ENCODE measurements at regions not wholly inside any gene's neighbourhood (a gene's known extent, or its start where the extent isn't known, plus 50 kb on each side); places are given as distances from the start of the nearest gene placed in this dataset.
A peak's percentile ranks its signal among the peaks of the same experiment; 100 is the strongest.

DNA sequence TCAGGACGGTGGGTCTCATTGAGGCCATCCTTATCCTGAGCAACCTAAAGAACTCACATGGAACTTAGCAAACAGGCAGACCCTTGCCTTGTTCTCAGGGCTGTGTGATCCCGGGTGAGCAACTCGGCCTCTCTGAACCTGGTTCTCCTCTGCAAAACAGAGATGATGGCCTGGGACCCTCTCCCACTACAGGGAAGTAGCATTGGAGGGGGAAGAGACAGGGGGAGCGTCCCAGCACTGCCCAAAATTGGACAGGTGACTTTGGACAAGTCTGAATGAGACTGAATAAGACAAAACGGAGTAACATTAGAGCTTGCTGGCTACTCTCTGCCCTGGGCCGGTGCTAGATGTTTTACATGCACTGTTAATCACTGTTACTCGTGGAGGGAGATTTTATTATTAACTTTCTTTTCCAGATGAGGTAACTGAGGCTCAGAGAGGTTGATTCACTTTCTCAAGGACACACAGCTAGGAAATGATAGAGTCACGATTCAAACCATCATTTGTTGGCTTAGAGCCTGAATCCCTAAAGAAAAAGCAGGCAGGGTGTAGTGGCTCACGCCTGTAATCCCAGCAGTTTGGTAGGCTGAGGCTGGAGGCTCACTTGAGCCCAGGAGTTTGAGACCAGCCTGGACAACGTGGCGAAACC is 136.4 kb downstream of the C9orf50 start:
- DNase-seq (ENCODE audit: low spot score in 2 of 2), result no peak
- Histone ChIP-seq H3K36me3 (replicated peaks) (no peaks in the 10 kb centered on the region), H3K4me1 (peaks cover 48% of the 10 kb centered on the region), H3K4me3 (no peak overlapping the region), H3K27me3 (ENCODE audit: low read depth) (no peaks in the 10 kb centered on the region), H3K9me3 (no peaks in the 10 kb centered on the region)
- in situ Hi-C loops (cut with MboI; ENCODE audit: low sequenced_read_pairs), result no loop called here

GRCh38 chr9:129483415-129484351 is 137.2 kb downstream of the C9orf50 start:
- Histone ChIP-seq H3K4me3 (peak overlapping the region; percentile 27; the same call in 1 of the 2 replicates), H3K36me3 (replicated peaks) (no peaks in the 10 kb centered on the region), H3K27me3 (ENCODE audit: low read depth) (no peaks in the 10 kb centered on the region), H3K9me3 (no peaks in the 10 kb centered on the region), H3K4me1 (peaks cover 41% of the 10 kb centered on the region)
- in situ Hi-C loops (cut with MboI; ENCODE audit: low sequenced_read_pairs), result no loop called here
- peak in 1 of 2 experiments; percentile 47 for DNase-seq (ENCODE audit: low spot score in 2 of 2)

DNA sequence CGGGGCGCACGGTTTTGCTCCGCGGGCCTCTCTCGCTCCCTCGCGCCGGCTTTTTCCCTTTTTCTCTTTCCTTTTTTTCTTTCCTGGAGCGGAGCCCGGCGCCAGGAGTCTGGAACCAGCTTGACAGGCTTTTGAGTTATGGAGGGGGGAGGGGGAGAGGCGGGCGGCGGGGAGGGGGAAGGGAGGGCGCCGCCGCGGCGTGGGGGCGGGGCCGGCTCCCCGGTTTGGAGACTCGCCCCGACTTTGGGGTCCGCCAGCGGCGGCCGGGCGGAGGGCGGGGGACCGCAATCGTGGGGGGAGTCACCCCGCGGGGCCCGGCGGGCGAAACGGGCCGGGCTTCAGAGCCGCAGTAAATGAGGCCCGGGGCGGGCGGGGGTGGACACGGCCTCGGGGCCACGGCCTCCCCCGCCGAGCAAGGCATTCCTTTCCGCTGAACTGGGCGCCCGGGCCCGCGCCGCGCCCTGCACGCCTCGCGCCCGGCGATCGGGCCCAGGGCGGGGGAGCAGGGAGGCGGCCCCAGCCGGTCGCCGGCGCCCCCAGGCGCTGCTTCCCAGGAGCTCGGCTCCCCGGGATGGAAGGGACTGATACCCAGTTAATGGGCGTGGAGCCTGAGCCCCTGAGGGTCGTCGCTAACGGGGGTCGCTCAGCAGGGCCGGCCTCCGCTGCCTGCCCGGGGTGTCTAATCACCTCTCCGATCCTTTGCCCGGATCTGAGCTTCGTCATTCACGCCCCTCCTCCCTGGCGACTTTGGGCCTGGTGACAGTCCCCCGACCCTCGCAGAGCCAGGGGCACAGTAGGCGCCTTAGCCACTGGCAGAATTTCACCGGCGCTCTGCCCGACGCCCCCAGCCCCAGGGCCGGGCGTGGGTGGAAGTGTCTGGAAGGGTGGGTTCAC is 138.1 kb downstream of the C9orf50 start:
- Histone ChIP-seq H3K27me3 (ENCODE audit: low read depth) (no peaks in the 10 kb centered on the region), H3K4me1 (peaks cover 33% of the 10 kb centered on the region), H3K4me3 (peak overlapping the region; percentile 27), H3K36me3 (replicated peaks) (no peaks in the 10 kb centered on the region), H3K9me3 (no peaks in the 10 kb centered on the region)
- peak; percentile 69 to 86 for DNase-seq (ENCODE audit: low spot score in 2 of 2)
- in situ Hi-C loops (cut with MboI; ENCODE audit: low sequenced_read_pairs), result no loop called here

DNA sequence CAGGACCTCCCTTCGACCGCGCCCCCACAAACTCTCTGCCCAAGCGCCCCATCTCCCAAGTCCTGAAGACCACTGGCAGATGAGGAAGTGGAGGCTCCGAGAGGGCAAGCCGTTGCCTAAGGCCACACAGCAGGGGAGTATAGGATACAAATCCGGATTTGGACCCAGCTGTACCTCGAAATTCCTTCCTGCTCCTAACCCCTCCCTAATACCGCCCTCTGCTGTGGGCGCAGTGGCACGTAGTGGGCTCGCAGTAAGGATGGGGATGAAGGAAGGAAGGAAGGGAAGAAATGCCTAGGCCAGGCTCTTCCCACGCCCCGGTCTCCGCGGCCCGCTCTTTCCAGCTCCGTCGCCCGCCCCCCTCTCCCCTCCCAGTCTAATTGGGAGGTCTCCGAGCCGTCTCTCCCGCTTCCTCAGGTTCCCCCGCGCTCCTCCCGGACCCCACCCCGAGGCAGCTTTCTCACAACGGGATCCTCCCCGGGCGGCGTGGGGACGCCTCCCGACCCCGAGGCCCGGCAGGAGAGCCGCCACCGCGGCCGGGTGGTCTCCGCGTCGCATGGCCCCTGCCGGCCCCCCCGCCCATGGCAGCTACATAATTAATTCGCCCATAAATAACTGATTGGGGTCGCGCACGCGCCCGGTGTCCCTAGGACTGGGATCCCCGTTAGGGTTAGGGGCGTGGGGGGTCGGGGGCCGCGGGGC is 138.9 kb downstream of the C9orf50 start:
- in situ Hi-C loops (cut with MboI; ENCODE audit: low sequenced_read_pairs), result no loop called here
- H3K9me3 ChIP-seq, result no peaks in the 10 kb centered on the region
- DNase-seq (ENCODE audit: low spot score in 2 of 2), result peak in 1 of 2 experiments; percentile 61
- H3K4me1 ChIP-seq, result peaks cover 30% of the 10 kb centered on the region
- H3K36me3 ChIP-seq (replicated peaks), result no peaks in the 10 kb centered on the region
- no peaks in the 10 kb centered on the region for H3K27me3 ChIP-seq (ENCODE audit: low read depth)
- H3K4me3 ChIP-seq, result peak overlapping the region; percentile 27

GRCh38 chr9:129481424-129481809 is 139.5 kb downstream of the C9orf50 start:
- in situ Hi-C loops (cut with MboI; ENCODE audit: low sequenced_read_pairs), result no loop called here
- Histone ChIP-seq H3K36me3 (replicated peaks) (no peaks in the 10 kb centered on the region), H3K4me1 (peaks cover 30% of the 10 kb centered on the region), H3K27me3 (ENCODE audit: low read depth) (no peaks in the 10 kb centered on the region), H3K9me3 (no peaks in the 10 kb centered on the region), H3K4me3 (no peak overlapping the region)
- DNase-seq (ENCODE audit: low spot score in 2 of 2), result no peak

DNA sequence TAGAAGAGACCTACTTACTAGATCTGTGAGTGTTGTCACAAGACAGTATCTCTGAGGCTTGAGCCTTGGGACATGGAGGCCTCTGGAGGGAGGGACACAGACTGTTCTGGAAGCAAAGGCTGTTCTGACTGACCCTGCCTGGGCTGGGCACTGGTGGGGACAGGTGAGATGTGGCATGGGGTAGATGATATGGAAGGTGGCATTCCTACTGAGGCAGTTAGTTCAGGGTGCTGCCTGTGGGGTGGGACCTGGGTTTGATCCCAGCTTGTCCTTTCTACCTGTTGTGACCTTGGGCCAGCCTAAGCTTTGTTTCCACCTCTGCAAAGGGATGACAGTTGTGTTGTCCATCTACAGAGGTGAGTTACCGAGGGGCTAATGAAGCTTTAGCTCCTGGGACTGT is 140.2 kb downstream of the C9orf50 start:
- no peak overlapping the region for H3K4me3 ChIP-seq
- in situ Hi-C loops (cut with MboI; ENCODE audit: low sequenced_read_pairs), result no loop called here
- H3K9me3 ChIP-seq, result no peaks in the 10 kb centered on the region
- H3K4me1 ChIP-seq, result peaks cover 30% of the 10 kb centered on the region
- H3K36me3 ChIP-seq (replicated peaks), result no peaks in the 10 kb centered on the region
- H3K27me3 ChIP-seq (ENCODE audit: low read depth), result no peaks in the 10 kb centered on the region
- DNase-seq (ENCODE audit: low spot score in 2 of 2), result no peak

- Histone ChIP-seq H3K9me3 (no peaks in the 10 kb centered on the region), H3K36me3 (replicated peaks) (no peaks in the 10 kb centered on the region), H3K4me1 (peaks cover 30% of the 10 kb centered on the region), H3K4me3 (no peak overlapping the region), H3K27me3 (ENCODE audit: low read depth) (no peaks in the 10 kb centered on the region)
- no peak for DNase-seq (ENCODE audit: low spot score in 2 of 2)
- in situ Hi-C loops (cut with MboI; ENCODE audit: low sequenced_read_pairs), result no loop called here
Observed at GRCh38 chr9:129480227-129480626, 140.7 kb downstream of the C9orf50 start.

- H3K4me1 ChIP-seq, result peaks cover 30% of the 10 kb centered on the region
- H3K27me3 ChIP-seq (ENCODE audit: low read depth), result no peaks in the 10 kb centered on the region
- in situ Hi-C loops (cut with MboI; ENCODE audit: low sequenced_read_pairs), result no loop called here
- DNase-seq (ENCODE audit: low spot score in 2 of 2), result no peak
- H3K9me3 ChIP-seq, result 0 out of 2 replicates have a peak, but pooled peaks cover 3% of the 10 kb centered on the region
- no peak overlapping the region for H3K4me3 ChIP-seq
- no peaks in the 10 kb centered on the region for H3K36me3 ChIP-seq (replicated peaks)
Observed at GRCh38 chr9:129479631-129480011, 141.3 kb downstream of the C9orf50 start.

- in situ Hi-C loops (cut with MboI; ENCODE audit: low sequenced_read_pairs), result no loop called here
- Histone ChIP-seq H3K9me3 (0 out of 2 replicates have a peak, but pooled peaks cover 3% of the 10 kb centered on the region), H3K36me3 (replicated peaks) (no peaks in the 10 kb centered on the region), H3K4me3 (no peak overlapping the region), H3K27me3 (ENCODE audit: low read depth) (no peaks in the 10 kb centered on the region), H3K4me1 (peaks cover 32% of the 10 kb centered on the region)
- no peak for DNase-seq (ENCODE audit: low spot score in 2 of 2)
Observed at GRCh38 chr9:129478961-129479630, 141.8 kb downstream of the C9orf50 start.

GRCh38 chr9:129478461-129478860 is 142.4 kb downstream of the C9orf50 start:
- no peak for DNase-seq (ENCODE audit: low spot score in 2 of 2)
- Histone ChIP-seq H3K27me3 (ENCODE audit: low read depth) (no peaks in the 10 kb centered on the region), H3K4me3 (no peak overlapping the region), H3K36me3 (replicated peaks) (no peaks in the 10 kb centered on the region), H3K9me3 (0 out of 2 replicates have a peak, but pooled peaks cover 3% of the 10 kb centered on the region), H3K4me1 (peaks cover 32% of the 10 kb centered on the region)
- in situ Hi-C loops (cut with MboI; ENCODE audit: low sequenced_read_pairs), result no loop called here

DNA sequence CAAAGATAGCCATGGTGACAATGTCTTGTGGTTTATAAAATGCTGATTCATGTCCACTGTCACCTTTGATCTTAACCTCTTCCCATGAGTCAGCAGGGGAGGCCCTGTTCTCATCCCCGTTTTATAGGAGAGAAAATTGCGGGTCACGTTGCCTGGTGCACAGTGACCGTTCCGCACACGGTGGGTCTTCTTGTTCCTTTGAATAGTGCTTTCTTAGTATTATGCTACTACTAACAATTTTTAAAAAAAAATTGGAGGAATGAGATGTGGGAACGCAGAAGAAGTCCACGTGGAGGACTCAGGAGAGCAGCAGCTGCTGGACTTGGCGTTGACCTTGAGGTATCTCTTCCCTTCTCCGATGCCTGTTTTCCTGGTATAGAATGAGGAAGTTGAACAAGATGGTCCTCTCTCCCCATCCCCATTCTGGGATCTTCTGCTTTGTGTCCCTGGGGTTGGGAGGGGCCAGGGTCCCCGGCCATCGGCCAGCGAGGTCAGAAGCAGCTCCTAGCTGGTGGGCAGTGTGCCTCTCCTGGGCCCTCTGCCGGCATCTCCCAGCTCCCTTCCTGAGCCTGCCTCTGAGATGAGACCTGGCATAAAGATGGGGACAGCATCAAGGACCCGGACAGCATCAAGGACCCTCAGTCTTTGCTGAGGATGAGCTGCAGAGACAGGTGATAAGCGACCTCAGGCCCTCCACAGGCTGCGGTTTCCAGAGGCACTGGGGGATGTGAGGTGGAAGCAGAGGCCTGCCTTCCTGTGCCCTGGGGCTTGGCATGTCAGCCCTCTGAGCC is 143.9 kb downstream of the C9orf50 start:
- Histone ChIP-seq H3K27me3 (ENCODE audit: low read depth) (no peaks in the 10 kb centered on the region), H3K36me3 (replicated peaks) (no peaks in the 10 kb centered on the region), H3K9me3 (0 out of 2 replicates have a peak, but pooled peaks cover 3% of the 10 kb centered on the region), H3K4me1 (peaks cover 22% of the 10 kb centered on the region), H3K4me3 (no peak overlapping the region)
- DNase-seq (ENCODE audit: low spot score in 2 of 2), result no peak
- in situ Hi-C loops (cut with MboI; ENCODE audit: low sequenced_read_pairs), result no loop called here

Measured in HAP-1 (cell line).